Upper lobe of left lung (tissue), 4 donors: ENCODE measurements at regions not wholly inside any gene's neighbourhood (a gene's known extent, or its start where the extent isn't known, plus 50 kb on each side); places are given as distances from the start of the nearest gene placed in this dataset.

Experiments used
- CTCF ChIP-seq, 6 experiments: fragments of 450-650 bp in 4 of 6; fragments of 200-600 bp in 2 of 6; sonication (generic) in 2 of 6; IDR thresholded peaks; one replicate each; pipeline ENCODE4 v1.5.1; 2016 to 2019; ENCODE audit warnings: antibody characterized with exemption in 6 of 6
- POLR2A ChIP-seq, 4 donors: fragments of 450-650 bp; IDR thresholded peaks; one replicate each; pipeline ENCODE4 v1.5.1; 2016 to 2017; ENCODE audit warnings: antibody characterized with exemption in 4 of 4, mild to moderate bottlenecking in 2 of 4
- POLR2AphosphoS5 ChIP-seq, 2 donors: sonication (generic); formaldehyde crosslinking; IDR thresholded peaks; one replicate each; pipeline ENCODE4 v1.5.1; 2017; ENCODE audit warnings: antibody characterized with exemption in 2 of 2

DNA sequence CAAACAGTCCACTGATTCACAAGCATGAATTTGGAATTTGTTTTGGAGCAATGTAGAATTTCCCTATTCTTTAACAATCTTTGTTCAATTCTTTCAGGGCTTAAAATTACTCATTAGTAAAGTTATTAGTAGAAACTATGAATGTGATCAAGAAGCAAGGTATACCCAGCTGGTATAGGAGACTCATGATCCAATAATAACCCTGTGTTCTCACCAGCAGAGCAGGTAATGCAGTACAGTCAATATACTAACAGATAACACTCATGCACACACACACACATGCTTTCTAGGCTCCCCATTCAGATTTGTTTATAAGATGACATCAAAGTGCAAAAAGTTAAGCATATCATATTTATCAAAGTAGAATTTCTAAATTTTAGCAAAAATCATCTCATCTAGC is 445.2 kb downstream of the ELAVL2 start:
- TF ChIP-seq POLR2AphosphoS5 (IDR thresholded peaks at IDR 0.05) (no peak), CTCF (IDR thresholded peaks at IDR 0.05) (no peak), POLR2A (IDR thresholded peaks at IDR 0.05) (no peak)
